ENCODE measurements at regions not wholly inside any gene's neighbourhood (a gene's known extent, or its start where the extent isn't known, plus 50 kb on each side); places are given as distances from the start of the nearest gene placed in this dataset.

GRCh38 chr13:37338726-37339385, 233.4 kb upstream of the CSNK1A1L start:
- DNase-seq (ENCODE audit: low read depth) = no peak
- TF ChIP-seq, protein P1, sequence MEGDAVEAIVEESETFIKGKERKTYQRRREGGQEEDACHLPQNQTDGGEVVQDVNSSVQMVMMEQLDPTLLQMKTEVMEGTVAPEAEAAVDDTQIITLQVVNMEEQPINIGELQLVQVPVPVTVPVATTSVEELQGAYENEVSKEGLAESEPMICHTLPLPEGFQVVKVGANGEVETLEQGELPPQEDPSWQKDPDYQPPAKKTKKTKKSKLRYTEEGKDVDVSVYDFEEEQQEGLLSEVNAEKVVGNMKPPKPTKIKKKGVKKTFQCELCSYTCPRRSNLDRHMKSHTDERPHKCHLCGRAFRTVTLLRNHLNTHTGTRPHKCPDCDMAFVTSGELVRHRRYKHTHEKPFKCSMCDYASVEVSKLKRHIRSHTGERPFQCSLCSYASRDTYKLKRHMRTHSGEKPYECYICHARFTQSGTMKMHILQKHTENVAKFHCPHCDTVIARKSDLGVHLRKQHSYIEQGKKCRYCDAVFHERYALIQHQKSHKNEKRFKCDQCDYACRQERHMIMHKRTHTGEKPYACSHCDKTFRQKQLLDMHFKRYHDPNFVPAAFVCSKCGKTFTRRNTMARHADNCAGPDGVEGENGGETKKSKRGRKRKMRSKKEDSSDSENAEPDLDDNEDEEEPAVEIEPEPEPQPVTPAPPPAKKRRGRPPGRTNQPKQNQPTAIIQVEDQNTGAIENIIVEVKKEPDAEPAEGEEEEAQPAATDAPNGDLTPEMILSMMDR (IDR thresholded peaks at IDR 0.05; ENCODE audit: control insufficient read depth, insufficient read depth, low read depth, low read length, missing control alignments) = no peak
- no peak overlapping the region for H3K4me3 ChIP-seq (ENCODE audit: control insufficient read depth, low read depth, low read length)

DNA sequence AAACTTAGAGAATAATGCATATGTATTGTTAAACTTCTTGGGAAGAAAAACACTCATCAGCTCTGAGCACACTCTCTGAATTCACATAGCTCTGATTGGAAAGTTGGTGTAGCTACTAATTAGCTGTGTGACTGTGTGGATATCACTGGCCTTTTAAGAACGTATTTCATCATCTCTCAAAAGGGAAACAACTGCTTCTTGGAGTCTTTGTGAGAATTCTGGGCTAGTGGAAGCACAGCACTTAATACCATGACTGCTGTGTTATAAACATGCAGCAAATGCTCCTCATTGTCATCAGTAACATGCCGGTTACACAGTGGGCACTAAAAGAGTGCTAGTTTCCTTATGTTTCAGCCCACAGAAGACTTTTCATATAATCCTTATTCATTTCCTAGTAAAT, 220.9 kb upstream of the CSNK1A1L start:
- TF ChIP-seq, protein P1 (IDR thresholded peaks at IDR 0.05; ENCODE audit: control insufficient read depth, insufficient read depth, low read depth, low read length, missing control alignments) = no peak
- no peak overlapping the region for H3K4me3 ChIP-seq (ENCODE audit: control insufficient read depth, low read depth, low read length)
- DNase-seq (ENCODE audit: low read depth) = peak; percentile 4

- TF ChIP-seq, protein P1 (IDR thresholded peaks at IDR 0.05; ENCODE audit: control insufficient read depth, insufficient read depth, low read depth, low read length, missing control alignments) = no peak
- DNase-seq (ENCODE audit: low read depth) = peak; percentile 5
- H3K4me3 ChIP-seq (ENCODE audit: control insufficient read depth, low read depth, low read length) = no peak overlapping the region
Measured at GRCh38 chr13:37319031-37319443, 213.6 kb upstream of the CSNK1A1L start.

- TF ChIP-seq, protein P1 (IDR thresholded peaks at IDR 0.05; ENCODE audit: control insufficient read depth, insufficient read depth, low read depth, low read length, missing control alignments) = no peak
- DNase-seq (ENCODE audit: low read depth) = no peak
- H3K4me3 ChIP-seq (ENCODE audit: control insufficient read depth, low read depth, low read length) = no peak overlapping the region
Measured at GRCh38 chr13:37316935-37317334, 211.5 kb upstream of the CSNK1A1L start.

- TF ChIP-seq, protein P1 (IDR thresholded peaks at IDR 0.05; ENCODE audit: control insufficient read depth, insufficient read depth, low read depth, low read length, missing control alignments) = no peak
- DNase-seq (ENCODE audit: low read depth) = peak; percentile 55
- H3K4me3 ChIP-seq (ENCODE audit: control insufficient read depth, low read depth, low read length) = no peak overlapping the region
Measured at GRCh38 chr13:37313372-37313771, 207.9 kb upstream of the CSNK1A1L start.

- peak; percentile 91 for DNase-seq (ENCODE audit: low read depth)
- H3K4me3 ChIP-seq (ENCODE audit: control insufficient read depth, low read depth, low read length) = no peak overlapping the region
- TF ChIP-seq, protein P1 (IDR thresholded peaks at IDR 0.05; ENCODE audit: control insufficient read depth, insufficient read depth, low read depth, low read length, missing control alignments) = no peak
Measured at GRCh38 chr13:37306778-37307544, 201.5 kb upstream of the CSNK1A1L start.

Measured in AG09309 (cell line).